HCT116 (cell line): ENCODE measurements at regions not wholly inside any gene's neighbourhood (a gene's known extent, or its start where the extent isn't known, plus 50 kb on each side); places are given as distances from the start of the nearest gene placed in this dataset.

Experiments used
- ATAC-seq: fragments of 200-7000 bp; cut with Tn5 transposase; 2 replicates; pipeline ENCODE4 v1.9.1; 2020; ENCODE audit warnings: mild to moderate bottlenecking, moderate library complexity
- BruUV-seq: library from RNA; stranded (reverse); fragments of 400-500 nt; replicated peaks from 2 replicates; lab custom pipeline; 2021; lab: Mats Ljungman, UMichigan
- CTCF ChIA-PET: fragments of 300-600 bp; sonication (Branson Sonifier 250); formaldehyde crosslinking; loops from one replicate; lab custom pipeline; 2021; ENCODE audit warnings: antibody characterized with exemption; lab: Charles Lee
- POLR2A ChIA-PET: fragments of 300-600, 350-600 bp; sonication (Branson Sonifier 250); formaldehyde crosslinking; loops from one replicate; lab custom pipeline; 2021; ENCODE audit warnings: antibody characterized with exemption; lab: Charles Lee
- RAD21 ChIA-PET, 2 experiments: fragments of 300-600 bp; sonication (Branson Sonifier 250); formaldehyde crosslinking; loops; one replicate each; lab custom pipeline; 2023; ENCODE audit warnings: low total read pairs in 2 of 2; ENCODE audit not compliant: uncharacterized antibody in 2 of 2, unreplicated experiment in 2 of 2, low non-redundant PET in 1 of 2; lab: Charles Lee
- DNase-seq: peaks from one replicate; pipeline ENCODE4 v3.0.0-alpha.2; 2010; ENCODE audit warnings: low read depth, low spot score
- H2AFZ ChIP-seq: fragments of 200-600 bp; shearing (Covaris generic), sonication (generic); 2 replicates; pipeline ENCODE4 v1.6.1; 2017; ENCODE audit warnings: low read depth, mixed run types, mixed read lengths, antibody characterized with exemption, low read length; ENCODE audit not compliant: poor library complexity, severe bottlenecking
- H3K27ac ChIP-seq: 2 replicates; pipeline ENCODE4 v1.5.1; 2012; ENCODE audit warnings: low read depth, low read length
- H3K27me3 ChIP-seq: fragments of 200-600 bp; sonication (generic); 2 replicates; pipeline ENCODE4 v1.6.1; 2016; ENCODE audit warnings: mixed run types, low read length, mixed read lengths; ENCODE audit not compliant: insufficient read depth
- H3K36me3 ChIP-seq, 2 experiments: fragments of 200-500 bp in 1 of 2; fragments of 200-600 bp in 1 of 2; sonication (Bioruptor generic) in 1 of 2; sonication (generic) in 1 of 2; 2 replicates each; pipeline versions ENCODE4 v1.5.1 to v1.6.1; 2014 to 2016; ENCODE audit warnings: low read length in 2 of 2, inconsistent platforms in 1 of 2, mixed read lengths in 1 of 2, mixed run types in 1 of 2; ENCODE audit not compliant: insufficient read depth in 2 of 2, control insufficient read depth in 1 of 2
- H3K4me1 ChIP-seq, 2 experiments: fragments of 200-600 bp in 1 of 2; sonication (generic) in 1 of 2; 2 replicates each; pipeline versions ENCODE4 v1.5.1 to v1.6.1; 2012 to 2017; ENCODE audit warnings: low read length in 2 of 2, inconsistent platforms in 1 of 2, mild to moderate bottlenecking in 1 of 2, mixed read lengths in 1 of 2, mixed run types in 1 of 2, moderate library complexity in 1 of 2; ENCODE audit not compliant: insufficient read depth in 2 of 2, control insufficient read depth in 1 of 2
- H3K4me2 ChIP-seq: fragments of 200-600 bp; sonication (generic); 2 replicates; pipeline ENCODE4 v1.6.1; 2017; ENCODE audit warnings: mixed run types, low read length, mixed read lengths
- H3K4me3 ChIP-seq, 2 experiments: fragments of 200-600 bp in 1 of 2; sonication (generic) in 1 of 2; replicated peaks in 1 of 2; 2 replicates each; pipeline ENCODE4 v1.5.1; 2011 to 2016; ENCODE audit warnings: low read length in 2 of 2, control low read depth in 1 of 2, low read depth in 1 of 2, mild to moderate bottlenecking in 1 of 2, mixed read lengths in 1 of 2, mixed run types in 1 of 2
- H3K79me2 ChIP-seq: fragments of 200-600 bp; sonication (generic); 2 replicates; pipeline ENCODE4 v1.6.1; 2017; ENCODE audit warnings: mild to moderate bottlenecking, mixed run types, low read length, moderate library complexity, mixed read lengths; ENCODE audit not compliant: insufficient read depth
- H3K9ac ChIP-seq: fragments of 200-600 bp; sonication (generic); 2 replicates; pipeline ENCODE4 v1.6.1; 2016; ENCODE audit warnings: low read length, mixed read lengths
- H3K9me2 ChIP-seq: fragments of 200-600 bp; sonication (generic), shearing (Covaris generic); 2 replicates; pipeline ENCODE4 v1.6.1; 2017; ENCODE audit warnings: mixed run types, mild to moderate bottlenecking, moderate library complexity; ENCODE audit not compliant: insufficient read depth
- H3K9me3 ChIP-seq, 2 experiments: fragments of 200-500 bp in 1 of 2; fragments of 200-600 bp in 1 of 2; sonication (Bioruptor generic) in 1 of 2; sonication (generic) in 1 of 2; 2 replicates each; pipeline ENCODE4 v1.6.1; 2014 to 2017; ENCODE audit warnings: low read length in 2 of 2, mixed read lengths in 2 of 2, inconsistent platforms in 1 of 2, low read depth in 1 of 2, mild to moderate bottlenecking in 1 of 2, mixed run types in 1 of 2, moderate library complexity in 1 of 2; ENCODE audit not compliant: control insufficient read depth in 1 of 2, insufficient read depth in 1 of 2
- H4K20me1 ChIP-seq: fragments of 200-600 bp; sonication (generic), shearing (Covaris generic); 2 replicates; pipeline ENCODE4 v1.6.1; 2017; ENCODE audit warnings: mixed run types, mild to moderate bottlenecking, moderate library complexity; ENCODE audit not compliant: insufficient read depth
- CBX3 ChIP-seq: IDR thresholded peaks from 2 replicates; pipeline ENCODE4 v1.6.1; 2012; ENCODE audit warnings: low read depth
- CEBPB ChIP-seq: IDR thresholded peaks from 2 replicates; pipeline ENCODE4 v1.6.1; 2012; ENCODE audit warnings: low read depth
- EGR1 ChIP-seq: IDR thresholded peaks from 2 replicates; pipeline ENCODE4 v1.6.1; 2012; ENCODE audit warnings: low read depth
- EZH2 ChIP-seq: fragments of 200-600 bp; sonication (generic); IDR thresholded peaks from 2 replicates; pipeline ENCODE4 v1.6.1; 2017; ENCODE audit warnings: antibody characterized with exemption, mixed run types
- EZH2phosphoT487 ChIP-seq: fragments of 200-600 bp; IDR thresholded peaks from 2 replicates; pipeline ENCODE4 v1.6.1; 2018; ENCODE audit warnings: antibody characterized with exemption, borderline replicate concordance
- FOSL1 ChIP-seq: IDR thresholded peaks from 2 replicates; pipeline ENCODE4 v1.6.1; 2012; ENCODE audit warnings: low read depth
- JUND ChIP-seq: IDR thresholded peaks from 2 replicates; pipeline ENCODE4 v1.6.1; 2012
- POLR2A ChIP-seq: IDR thresholded peaks from 2 replicates; pipeline ENCODE4 v1.7.0; 2011; ENCODE audit warnings: borderline replicate concordance; ENCODE audit not compliant: insufficient read depth, insufficient read length; ENCODE audit errors: extremely low read depth
- POLR2AphosphoS5 ChIP-seq: IDR thresholded peaks from 2 replicates; pipeline ENCODE4 v1.6.1; 2011; ENCODE audit warnings: mild to moderate bottlenecking, low read depth, low read length, moderate library complexity
- SIN3A ChIP-seq: IDR thresholded peaks from 2 replicates; pipeline ENCODE4 v1.6.1; 2012; ENCODE audit warnings: low read depth
- YY1 ChIP-seq: IDR thresholded peaks from 2 replicates; pipeline ENCODE4 v1.6.1; 2011; ENCODE audit warnings: low read length, low read depth, moderate library complexity, mild to moderate bottlenecking; ENCODE audit not compliant: insufficient replicate concordance; ENCODE audit errors: extremely low read depth
- ZFX ChIP-seq: fragments of 450-650 bp; IDR thresholded peaks from 2 replicates; pipeline ENCODE4 v1.6.1; 2017
- ZNF274 ChIP-seq: fragments of 200-500 bp; sonication (Bioruptor generic); IDR thresholded peaks from 2 replicates; pipeline ENCODE4 v1.6.1; 2014; ENCODE audit warnings: mild to moderate bottlenecking, low read depth, low read length, inconsistent platforms
- intact Hi-C: fragments of 100-400 bp; cut with micrococcal nuclease; formaldehyde crosslinking; loops from 2 replicates; pipeline ENCODE4 v1.10.0; 2022
- TF ChIP-seq, protein P1 (sequence below): IDR thresholded peaks from 2 replicates; pipeline ENCODE4 v1.6.1; 2011; ENCODE audit warnings: mild to moderate bottlenecking, low read length, moderate library complexity; ENCODE audit not compliant: insufficient replicate concordance; ENCODE audit errors: extremely low read depth
- TF ChIP-seq, protein P2 (sequence below): IDR thresholded peaks from 2 replicates; pipeline ENCODE4 v1.6.1; 2012
- TF ChIP-seq, protein P3 (sequence below): IDR thresholded peaks from 2 replicates; pipeline ENCODE4 v1.6.1; 2012; ENCODE audit warnings: low read depth
- TF ChIP-seq, protein P4 (sequence below): IDR thresholded peaks from 2 replicates; pipeline ENCODE4 v1.6.1; 2012

DNA sequence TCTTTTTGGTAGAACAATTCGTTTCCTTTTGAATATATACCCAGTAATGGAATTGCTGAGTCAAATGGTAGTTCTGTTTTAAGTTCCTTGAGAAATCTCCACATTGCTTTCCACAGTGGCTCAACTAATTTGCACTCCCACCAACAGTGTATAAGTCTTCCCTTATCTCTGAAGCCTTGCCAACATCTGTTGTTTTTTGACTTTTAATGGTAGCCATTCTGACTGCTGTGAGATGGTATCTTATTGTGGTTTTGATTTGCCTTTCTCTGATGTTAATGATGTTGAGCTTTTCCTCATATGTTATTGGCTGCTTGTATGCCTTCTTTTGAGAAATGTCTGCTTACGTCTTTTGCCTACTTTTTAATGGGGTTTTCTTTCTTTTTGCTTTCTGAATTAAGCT is 270.6 kb upstream of the MEIS2 start (continued):
- TF ChIP-seq, protein P1, sequence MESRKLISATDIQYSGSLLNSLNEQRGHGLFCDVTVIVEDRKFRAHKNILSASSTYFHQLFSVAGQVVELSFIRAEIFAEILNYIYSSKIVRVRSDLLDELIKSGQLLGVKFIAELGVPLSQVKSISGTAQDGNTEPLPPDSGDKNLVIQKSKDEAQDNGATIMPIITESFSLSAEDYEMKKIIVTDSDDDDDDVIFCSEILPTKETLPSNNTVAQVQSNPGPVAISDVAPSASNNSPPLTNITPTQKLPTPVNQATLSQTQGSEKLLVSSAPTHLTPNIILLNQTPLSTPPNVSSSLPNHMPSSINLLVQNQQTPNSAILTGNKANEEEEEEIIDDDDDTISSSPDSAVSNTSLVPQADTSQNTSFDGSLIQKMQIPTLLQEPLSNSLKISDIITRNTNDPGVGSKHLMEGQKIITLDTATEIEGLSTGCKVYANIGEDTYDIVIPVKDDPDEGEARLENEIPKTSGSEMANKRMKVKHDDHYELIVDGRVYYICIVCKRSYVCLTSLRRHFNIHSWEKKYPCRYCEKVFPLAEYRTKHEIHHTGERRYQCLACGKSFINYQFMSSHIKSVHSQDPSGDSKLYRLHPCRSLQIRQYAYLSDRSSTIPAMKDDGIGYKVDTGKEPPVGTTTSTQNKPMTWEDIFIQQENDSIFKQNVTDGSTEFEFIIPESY: no peak

DNA sequence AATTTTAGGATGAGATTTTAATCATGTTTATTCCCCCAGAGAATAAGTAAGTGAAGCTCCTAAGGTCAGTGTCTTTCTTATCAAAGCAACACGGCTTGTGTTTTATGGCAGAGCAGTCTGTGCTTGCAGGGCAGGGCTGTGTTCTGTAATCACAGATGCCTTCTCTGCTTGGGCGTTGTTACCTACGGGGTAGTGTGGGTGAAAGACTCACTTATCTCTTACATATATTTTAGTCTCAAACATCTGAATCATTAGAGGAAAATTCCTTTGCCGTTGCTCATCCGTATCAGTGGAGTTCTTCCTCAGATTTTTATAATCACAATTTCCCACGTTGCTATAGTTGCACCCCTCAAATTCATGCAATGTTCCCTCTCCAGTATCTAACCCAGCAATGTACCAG is 271.7 kb upstream of the MEIS2 start:
- Histone ChIP-seq H2AFZ (no peak overlapping the region), H3K9me3 (no peaks in the 10 kb centered on the region)
- TF ChIP-seq POLR2A (no peak), ZNF274 (no peak), POLR2AphosphoS5 (no peak), CBX3 (no peak), EZH2 (no peak), FOSL1 (no peak), SIN3A (no peak), CEBPB (no peak), EGR1 (no peak), YY1 (no peak), EZH2phosphoT487 (no peak), JUND (no peak), ZFX (no peak)
- TF ChIP-seq, protein P2, sequence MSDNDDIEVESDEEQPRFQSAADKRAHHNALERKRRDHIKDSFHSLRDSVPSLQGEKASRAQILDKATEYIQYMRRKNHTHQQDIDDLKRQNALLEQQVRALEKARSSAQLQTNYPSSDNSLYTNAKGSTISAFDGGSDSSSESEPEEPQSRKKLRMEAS: no peak
- TF ChIP-seq, protein P3, sequence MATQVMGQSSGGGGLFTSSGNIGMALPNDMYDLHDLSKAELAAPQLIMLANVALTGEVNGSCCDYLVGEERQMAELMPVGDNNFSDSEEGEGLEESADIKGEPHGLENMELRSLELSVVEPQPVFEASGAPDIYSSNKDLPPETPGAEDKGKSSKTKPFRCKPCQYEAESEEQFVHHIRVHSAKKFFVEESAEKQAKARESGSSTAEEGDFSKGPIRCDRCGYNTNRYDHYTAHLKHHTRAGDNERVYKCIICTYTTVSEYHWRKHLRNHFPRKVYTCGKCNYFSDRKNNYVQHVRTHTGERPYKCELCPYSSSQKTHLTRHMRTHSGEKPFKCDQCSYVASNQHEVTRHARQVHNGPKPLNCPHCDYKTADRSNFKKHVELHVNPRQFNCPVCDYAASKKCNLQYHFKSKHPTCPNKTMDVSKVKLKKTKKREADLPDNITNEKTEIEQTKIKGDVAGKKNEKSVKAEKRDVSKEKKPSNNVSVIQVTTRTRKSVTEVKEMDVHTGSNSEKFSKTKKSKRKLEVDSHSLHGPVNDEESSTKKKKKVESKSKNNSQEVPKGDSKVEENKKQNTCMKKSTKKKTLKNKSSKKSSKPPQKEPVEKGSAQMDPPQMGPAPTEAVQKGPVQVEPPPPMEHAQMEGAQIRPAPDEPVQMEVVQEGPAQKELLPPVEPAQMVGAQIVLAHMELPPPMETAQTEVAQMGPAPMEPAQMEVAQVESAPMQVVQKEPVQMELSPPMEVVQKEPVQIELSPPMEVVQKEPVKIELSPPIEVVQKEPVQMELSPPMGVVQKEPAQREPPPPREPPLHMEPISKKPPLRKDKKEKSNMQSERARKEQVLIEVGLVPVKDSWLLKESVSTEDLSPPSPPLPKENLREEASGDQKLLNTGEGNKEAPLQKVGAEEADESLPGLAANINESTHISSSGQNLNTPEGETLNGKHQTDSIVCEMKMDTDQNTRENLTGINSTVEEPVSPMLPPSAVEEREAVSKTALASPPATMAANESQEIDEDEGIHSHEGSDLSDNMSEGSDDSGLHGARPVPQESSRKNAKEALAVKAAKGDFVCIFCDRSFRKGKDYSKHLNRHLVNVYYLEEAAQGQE: no peak
- TF ChIP-seq, protein P4, sequence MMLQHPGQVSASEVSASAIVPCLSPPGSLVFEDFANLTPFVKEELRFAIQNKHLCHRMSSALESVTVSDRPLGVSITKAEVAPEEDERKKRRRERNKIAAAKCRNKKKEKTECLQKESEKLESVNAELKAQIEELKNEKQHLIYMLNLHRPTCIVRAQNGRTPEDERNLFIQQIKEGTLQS: no peak
- TF ChIP-seq, all 23 proteins: peak for 0
- ChIA-PET POLR2A (no interaction called here), CTCF (no interaction called here), RAD21 (no interaction called here)
- peaks cover 0 to 6% of the 10 kb centered on the region in 2 experiments; a peak in 2 of 4 replicates for H3K4me1 ChIP-seq
- no peaks in the 10 kb centered on the region for H3K9me2 ChIP-seq
- BruUV-seq: no TSS peak
- DNase-seq (no peak), ATAC-seq (no peak)
- no peak overlapping the region for H3K4me2 ChIP-seq
- H3K79me2 ChIP-seq: no peaks in the 10 kb centered on the region
- H3K4me3 ChIP-seq: no peak overlapping the region
- no peak overlapping the region for H3K27ac ChIP-seq
- H3K9ac ChIP-seq: no peak overlapping the region
- no peaks in the 10 kb centered on the region for H4K20me1 ChIP-seq
- intact Hi-C loops: no loop called here
- no peaks in the 10 kb centered on the region for H3K36me3 ChIP-seq
- peaks cover 12% of the 10 kb centered on the region for H3K27me3 ChIP-seq
